22Rv1 (cell line): ENCODE measurements at regions not wholly inside any gene's neighbourhood (a gene's known extent, or its start where the extent isn't known, plus 50 kb on each side); places are given as distances from the start of the nearest gene placed in this dataset.

Experiments used
- CTCF ChIP-seq: fragments of 450-650 bp; IDR thresholded peaks from 2 replicates; pipeline ENCODE4 v1.5.1; 2017; ENCODE audit warnings: mild to moderate bottlenecking
- ZFX ChIP-seq: fragments of 450-650 bp; IDR thresholded peaks from 2 replicates; pipeline ENCODE4 v1.6.1; 2017; ENCODE audit warnings: antibody characterized with exemption, borderline replicate concordance

- TF ChIP-seq CTCF (no peak), ZFX (no peak)
Observed at GRCh38 chr6:137783710-137784109, 83.3 kb upstream of the TNFAIP3 start.
